NCI-H1092 treated with DMSO at 0.1 percent for 48 hours (cell line): ENCODE measurements at regions not wholly inside any gene's neighbourhood (a gene's known extent, or its start where the extent isn't known, plus 50 kb on each side); places are given as distances from the start of the nearest gene placed in this dataset.
A peak's percentile ranks its signal among the peaks of the same experiment; 100 is the strongest.
"Not testable (repeated sequence)": the region's sequence is repeated elsewhere in the genome, so short reads cannot be mapped to it uniquely, and the experiment has no call there.

ENCODE experiments used
- DNase-seq: peaks from one replicate; lab custom pipeline; 2025; lab: John Stamatoyannopoulos, UW

GRCh38 chr12:76664731-76665130 is 99.2 kb upstream of the ZDHHC17 start:
- no peak for DNase-seq

DNA sequence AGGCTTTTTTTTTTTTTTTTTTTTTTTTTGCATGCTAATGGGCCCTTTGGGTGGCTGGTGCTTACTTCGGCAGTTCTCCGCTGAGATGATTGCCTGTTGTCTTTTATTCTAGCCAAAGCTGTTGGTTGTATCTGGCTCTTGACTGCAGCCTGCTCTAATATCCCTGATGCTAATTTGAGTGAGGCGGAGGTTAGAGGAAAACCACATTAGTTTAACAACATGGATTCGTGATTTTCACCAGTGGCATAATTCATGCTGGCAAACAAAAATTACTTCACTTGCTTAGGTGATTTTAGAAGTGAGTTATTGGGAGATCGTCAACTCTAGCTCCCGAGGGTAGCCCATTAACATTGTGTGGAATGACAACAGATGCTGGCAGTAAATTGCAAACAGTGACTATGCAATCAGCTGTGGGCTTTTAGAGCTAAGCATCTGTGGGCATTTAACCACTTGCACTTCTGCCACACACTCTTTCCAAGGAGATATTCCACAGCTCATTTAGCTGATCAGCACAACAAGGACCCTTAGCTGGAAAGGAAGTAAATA is 97.6 kb upstream of the ZDHHC17 start:
- no peak for DNase-seq

GRCh38 chr12:76669981-76670380 is 93.9 kb upstream of the ZDHHC17 start:
- no peak for DNase-seq

- no peak for DNase-seq
Observed at GRCh38 chr12:76670776-76671175, 93.1 kb upstream of the ZDHHC17 start.

- DNase-seq = no peak
Observed at GRCh38 chr12:76674669-76675315, 89.1 kb upstream of the ZDHHC17 start.

GRCh38 chr12:76676261-76676660 is 87.7 kb upstream of the ZDHHC17 start:
- not testable (repeated sequence) for DNase-seq

GRCh38 chr12:76678992-76679391 is 84.9 kb upstream of the ZDHHC17 start:
- DNase-seq = no peak

DNA sequence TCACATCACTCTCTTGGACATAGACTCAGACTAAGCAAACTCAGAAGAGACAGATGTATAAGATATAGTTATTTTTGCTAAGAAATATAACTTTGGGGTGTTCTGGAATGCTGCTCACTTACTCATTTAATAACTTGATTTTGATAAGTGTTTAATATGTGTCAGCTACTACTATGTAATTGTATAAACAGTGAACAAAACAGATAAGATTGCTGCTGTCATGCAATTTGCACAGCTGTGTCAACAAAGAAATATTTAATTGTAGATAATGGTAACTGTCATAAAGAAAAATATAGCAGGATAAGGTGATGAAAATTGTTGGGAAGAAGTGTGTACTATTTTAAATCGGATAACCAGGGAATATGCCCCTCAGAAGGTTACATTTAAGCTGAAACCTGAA is 84.1 kb upstream of the ZDHHC17 start:
- no peak for DNase-seq

GRCh38 chr12:76680940-76681339 is 83.0 kb upstream of the ZDHHC17 start:
- no peak for DNase-seq

DNA sequence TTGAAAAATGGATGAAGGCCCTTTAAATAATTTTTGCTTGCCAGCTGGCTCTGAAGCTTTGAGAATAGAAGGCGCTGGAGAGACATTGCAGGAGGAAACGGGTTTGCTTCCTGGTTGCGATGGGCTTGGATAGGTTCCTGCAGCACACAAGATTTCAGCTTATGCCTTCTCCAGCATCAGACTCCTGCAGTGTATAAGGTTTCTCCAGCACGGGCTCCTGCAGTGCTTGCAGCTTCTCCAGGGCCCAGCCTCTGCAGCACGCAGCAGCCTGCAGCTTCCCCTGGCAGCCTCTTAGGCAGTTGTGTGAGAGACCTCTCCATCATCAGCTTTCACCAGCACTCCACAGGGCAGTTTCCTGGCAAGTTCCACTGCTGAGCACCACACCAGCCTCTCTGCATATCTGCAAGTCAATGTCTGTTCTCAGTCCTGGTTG is 78.7 kb upstream of the ZDHHC17 start:
- DNase-seq = peak; percentile 60

DNA sequence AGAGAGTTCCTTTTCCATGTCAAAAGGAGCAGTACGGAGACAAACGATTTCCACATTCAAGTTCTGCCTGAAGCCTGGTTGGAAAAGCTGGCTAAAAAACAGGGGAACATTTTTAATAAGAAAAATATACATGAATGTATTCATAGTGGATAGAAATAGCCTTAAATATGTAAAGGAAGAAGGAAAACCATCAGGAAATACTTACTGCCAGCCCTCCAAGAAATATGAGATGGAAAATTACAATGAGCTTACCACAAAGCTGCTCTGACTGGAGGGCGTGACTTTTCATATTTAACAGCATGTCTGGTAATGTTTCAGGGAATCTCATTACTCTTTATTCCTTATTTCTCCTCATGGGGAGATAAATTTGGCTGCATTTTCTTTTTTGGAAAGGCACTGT is 75.9 kb upstream of the ZDHHC17 start:
- no peak for DNase-seq

- no peak for DNase-seq
Observed at GRCh38 chr12:76688631-76689030, 75.3 kb upstream of the ZDHHC17 start.

DNA sequence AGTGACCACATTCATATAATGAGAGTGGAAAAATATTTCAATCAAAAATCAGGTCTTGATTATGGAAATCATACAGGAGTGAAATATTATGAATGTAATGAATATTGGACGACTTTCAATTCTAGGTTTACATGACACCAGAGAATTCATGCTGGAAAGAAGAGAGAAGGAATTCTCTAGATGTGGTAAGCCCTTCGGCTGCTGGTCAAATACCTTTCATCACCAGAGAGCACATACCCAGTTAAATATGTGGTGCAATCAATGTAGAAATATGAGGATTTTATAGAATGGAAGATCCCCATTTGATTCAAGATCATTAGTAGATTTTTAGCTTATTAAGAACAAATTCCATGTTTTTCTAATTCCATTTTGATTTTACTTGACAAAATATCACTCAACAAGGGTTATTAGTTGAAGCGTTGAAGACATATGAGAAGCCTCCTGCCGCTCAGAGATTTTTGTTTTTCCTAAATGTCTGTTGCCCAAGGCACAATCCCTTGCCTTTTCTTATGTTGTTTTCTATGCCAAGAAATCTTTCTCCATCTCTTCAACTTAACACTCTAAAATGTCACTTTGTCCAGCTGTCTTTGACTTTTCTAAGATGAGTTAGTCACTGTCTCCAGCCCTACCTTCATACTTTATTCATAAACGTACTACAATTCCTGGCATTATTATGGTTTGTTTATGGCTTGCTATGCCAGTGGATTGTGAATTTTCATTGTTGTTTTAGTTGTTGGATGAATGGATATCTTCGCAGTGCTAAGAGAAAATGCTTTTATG is 72.8 kb upstream of the ZDHHC17 start:
- DNase-seq = no peak

DNA sequence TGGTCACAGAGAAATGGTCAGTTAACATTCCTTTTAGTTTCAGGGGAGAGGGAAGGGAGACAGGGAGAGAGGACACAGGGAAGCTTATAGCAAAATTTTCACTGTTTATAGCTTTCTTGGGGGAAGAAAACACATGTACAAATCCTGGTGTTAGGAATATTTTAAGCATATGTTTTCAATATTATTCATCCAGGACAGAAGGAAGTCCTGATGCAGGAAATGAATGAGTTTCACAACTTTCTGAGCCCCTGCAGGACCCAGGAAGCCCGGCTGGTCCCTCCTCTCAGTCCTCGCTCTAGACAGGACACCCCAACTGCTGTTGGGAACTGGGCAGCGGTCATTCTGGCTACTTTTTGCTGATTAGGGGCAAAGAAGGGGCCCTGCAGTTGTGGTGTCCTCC is 71.1 kb upstream of the ZDHHC17 start:
- DNase-seq = no peak

- DNase-seq = no peak
Observed at GRCh38 chr12:76694369-76694768, 69.5 kb upstream of the ZDHHC17 start.

DNA sequence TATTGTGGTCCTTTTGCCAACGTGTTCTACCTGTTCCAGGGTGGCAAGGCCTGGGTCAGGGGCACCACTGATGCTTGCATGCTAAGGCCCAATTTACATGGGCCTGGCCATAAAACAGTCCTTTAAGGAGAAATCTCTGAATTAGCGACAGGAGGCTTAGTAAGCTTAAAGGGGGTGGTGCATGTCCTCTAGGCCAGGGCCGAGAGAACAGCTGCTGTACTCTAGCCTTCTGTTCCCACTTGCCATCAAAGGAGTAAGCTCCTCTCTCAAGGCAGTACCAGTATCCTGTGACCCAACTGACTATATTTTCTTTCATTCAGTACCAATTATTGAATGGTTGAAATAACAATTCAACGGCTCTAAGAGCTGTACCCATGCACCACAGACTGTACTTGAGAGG is 67.7 kb upstream of the ZDHHC17 start:
- no peak for DNase-seq

GRCh38 chr12:76697849-76698248 is 66.1 kb upstream of the ZDHHC17 start:
- no peak for DNase-seq

DNA sequence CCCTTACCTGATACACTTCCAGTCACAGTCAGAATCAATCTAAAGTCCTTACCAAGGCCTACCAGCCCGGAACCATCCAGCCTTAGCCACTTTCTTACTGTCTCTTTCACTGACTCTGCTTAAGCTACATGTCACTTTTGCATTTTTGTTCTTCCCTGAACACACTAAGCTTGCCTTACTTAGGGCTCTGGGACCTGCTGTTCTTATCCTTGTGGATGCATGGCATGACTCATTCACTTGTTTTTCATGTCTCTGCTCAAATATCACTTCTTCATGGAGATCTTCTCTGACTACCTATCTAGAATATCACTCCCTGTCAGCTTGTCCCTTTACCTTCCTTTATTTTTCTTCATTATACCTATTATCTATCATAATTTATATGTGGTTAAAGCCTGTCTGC is 65.6 kb upstream of the ZDHHC17 start:
- no peak for DNase-seq

- DNase-seq = no peak
Observed at GRCh38 chr12:76698966-76699365, 64.9 kb upstream of the ZDHHC17 start.

GRCh38 chr12:76701690-76702089 is 62.2 kb upstream of the ZDHHC17 start:
- DNase-seq = no peak

DNA sequence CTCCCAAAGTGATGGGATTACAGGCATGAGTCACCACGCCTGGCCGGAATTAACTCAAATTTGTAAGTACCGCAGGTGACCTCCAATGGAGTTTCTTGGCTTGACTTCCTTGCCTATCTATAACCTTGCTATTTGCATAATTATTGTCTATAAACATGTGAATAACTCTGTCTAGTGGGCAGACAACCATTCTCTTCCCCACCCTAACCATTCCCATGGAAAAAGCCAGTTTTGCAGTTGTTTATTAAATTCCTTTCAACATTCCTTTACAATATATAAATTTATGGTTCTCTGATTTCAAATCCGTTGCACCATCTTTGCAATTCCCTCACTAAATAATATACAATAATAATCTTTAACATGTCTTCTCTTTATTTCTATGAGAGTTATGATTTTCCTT is 61.0 kb upstream of the ZDHHC17 start:
- no peak for DNase-seq

DNA sequence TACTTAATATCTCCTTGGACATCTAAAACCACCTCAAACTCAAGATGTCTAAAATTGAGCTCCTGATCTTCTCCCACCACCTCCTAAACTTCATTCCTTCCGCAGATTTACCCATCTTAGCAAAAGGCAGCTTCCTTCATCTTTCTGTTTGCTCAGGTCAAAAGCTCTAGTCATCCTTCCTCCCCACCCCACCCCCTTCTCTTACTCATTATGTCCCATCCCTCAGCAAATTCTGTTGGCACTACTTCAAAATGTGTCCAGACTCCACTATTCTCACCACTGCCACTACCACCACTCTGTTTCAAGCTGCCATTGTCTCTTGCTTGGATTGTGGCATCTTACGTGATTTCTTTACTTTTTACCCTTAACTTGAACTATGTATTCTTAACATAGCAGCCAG is 59.2 kb upstream of the ZDHHC17 start:
- DNase-seq = no peak

- no peak for DNase-seq
Observed at GRCh38 chr12:76706101-76706500, 57.8 kb upstream of the ZDHHC17 start.

GRCh38 chr12:76706761-76707160 is 57.2 kb upstream of the ZDHHC17 start:
- DNase-seq = no peak
